DOHH2 (cell line): ENCODE measurements at regions not wholly inside any gene's neighbourhood (a gene's known extent, or its start where the extent isn't known, plus 50 kb on each side); places are given as distances from the start of the nearest gene placed in this dataset.

Source experiments
- H3F3A ChIP-seq: fragments of 200-600 bp; sonication (generic), shearing (Covaris generic); 2 replicates; pipeline ENCODE4 v1.6.0; 2016; ENCODE audit warnings: antibody characterized with exemption, mild to moderate bottlenecking; ENCODE audit not compliant: control insufficient read depth, insufficient read depth
- H3K27ac ChIP-seq: fragments of 200-600 bp; sonication (generic); 2 replicates; pipeline ENCODE4 v1.5.1; 2014; ENCODE audit warnings: low read depth, mild to moderate bottlenecking, low read length, moderate library complexity
- H3K27me3 ChIP-seq: fragments of 200-600 bp; sonication (generic); 2 replicates; pipeline ENCODE4 v1.6.1; 2014; ENCODE audit warnings: mild to moderate bottlenecking, low read length, mixed read lengths; ENCODE audit not compliant: control insufficient read depth
- H3K36me3 ChIP-seq: fragments of 200-600 bp; sonication (generic); 2 replicates; pipeline ENCODE4 v1.6.1; 2014; ENCODE audit warnings: mild to moderate bottlenecking, low read length, moderate library complexity, mixed read lengths; ENCODE audit not compliant: control insufficient read depth
- H3K4me1 ChIP-seq: fragments of 200-600 bp; sonication (generic); 2 replicates; pipeline ENCODE4 v1.6.1; 2014; ENCODE audit warnings: mild to moderate bottlenecking, low read length, mixed read lengths; ENCODE audit not compliant: control insufficient read depth
- H3K4me2 ChIP-seq: fragments of 200-600 bp; sonication (generic); 2 replicates; pipeline ENCODE4 v1.6.0; 2014; ENCODE audit warnings: mild to moderate bottlenecking, low read length, moderate library complexity
- H3K4me3 ChIP-seq: fragments of 200-600 bp; sonication (generic); 2 replicates; pipeline ENCODE4 v1.5.1; 2014; ENCODE audit warnings: mild to moderate bottlenecking, low read length, mixed read lengths
- H3K79me2 ChIP-seq: fragments of 200-600 bp; sonication (generic); 2 replicates; pipeline ENCODE4 v1.6.1; 2014; ENCODE audit warnings: mild to moderate bottlenecking, low read length, mixed read lengths; ENCODE audit not compliant: control insufficient read depth
- H3K9me2 ChIP-seq: fragments of 200-600 bp; sonication (generic); replicated peaks from 2 replicates; pipeline ENCODE4 v1.6.1; 2014; ENCODE audit warnings: mild to moderate bottlenecking, low read length, mixed read lengths; ENCODE audit not compliant: control insufficient read depth
- H3K9me3 ChIP-seq: fragments of 200-600 bp; sonication (generic); 2 replicates; pipeline ENCODE4 v1.6.1; 2014; ENCODE audit warnings: antibody characterized with exemption, low read length, mixed read lengths; ENCODE audit not compliant: control insufficient read depth, insufficient read depth
- H4K20me1 ChIP-seq: fragments of 200-600 bp; sonication (generic); 2 replicates; pipeline ENCODE4 v1.6.0; 2014; ENCODE audit warnings: low read depth, mild to moderate bottlenecking, antibody characterized with exemption, low read length, moderate library complexity; ENCODE audit not compliant: control insufficient read depth, insufficient read depth
- CTCF ChIP-seq: fragments of 200-600 bp; sonication (generic); IDR thresholded peaks from one replicate; pipeline ENCODE4 v1.5.1; 2014; ENCODE audit warnings: antibody characterized with exemption, mild to moderate bottlenecking, low read depth, low read length; ENCODE audit not compliant: poor library complexity, severe bottlenecking
- EZH2phosphoT487 ChIP-seq: fragments of 200-600 bp; sonication (generic); IDR thresholded peaks from 2 replicates; pipeline ENCODE4 v1.6.1; 2017; ENCODE audit warnings: borderline replicate concordance, mild to moderate bottlenecking, antibody characterized with exemption, low read length, moderate library complexity, mixed read lengths

- Histone ChIP-seq H3K4me1 (no peaks in the 10 kb centered on the region), H3K4me2 (no peak overlapping the region), H3K27ac (no peak overlapping the region), H3K79me2 (no peaks in the 10 kb centered on the region), H3K4me3 (no peak overlapping the region), H3K9me3 (no peaks in the 10 kb centered on the region), H3K36me3 (no peaks in the 10 kb centered on the region), H4K20me1 (no peaks in the 10 kb centered on the region), H3F3A (no peaks in the 10 kb centered on the region), H3K9me2 (no peaks in the 10 kb centered on the region), H3K27me3 (no peaks in the 10 kb centered on the region)
- TF ChIP-seq EZH2phosphoT487 (no peak), CTCF (no peak)
These were observed 136.2 kb downstream of the ZPLD1 start for GRCh38 chr3:102571006-102571405.

GRCh38 chr3:102571720-102572384 lies 137.0 kb downstream of the ZPLD1 start:
- Histone ChIP-seq H3K9me3 (no peaks in the 10 kb centered on the region), H3K79me2 (no peaks in the 10 kb centered on the region), H3K9me2 (no peaks in the 10 kb centered on the region), H3K27ac (no peak overlapping the region), H3K4me2 (no peak overlapping the region), H3K36me3 (no peaks in the 10 kb centered on the region), H3F3A (no peaks in the 10 kb centered on the region), H4K20me1 (no peaks in the 10 kb centered on the region), H3K27me3 (no peaks in the 10 kb centered on the region), H3K4me1 (no peaks in the 10 kb centered on the region), H3K4me3 (no peak overlapping the region)
- TF ChIP-seq EZH2phosphoT487: no peak

DNA sequence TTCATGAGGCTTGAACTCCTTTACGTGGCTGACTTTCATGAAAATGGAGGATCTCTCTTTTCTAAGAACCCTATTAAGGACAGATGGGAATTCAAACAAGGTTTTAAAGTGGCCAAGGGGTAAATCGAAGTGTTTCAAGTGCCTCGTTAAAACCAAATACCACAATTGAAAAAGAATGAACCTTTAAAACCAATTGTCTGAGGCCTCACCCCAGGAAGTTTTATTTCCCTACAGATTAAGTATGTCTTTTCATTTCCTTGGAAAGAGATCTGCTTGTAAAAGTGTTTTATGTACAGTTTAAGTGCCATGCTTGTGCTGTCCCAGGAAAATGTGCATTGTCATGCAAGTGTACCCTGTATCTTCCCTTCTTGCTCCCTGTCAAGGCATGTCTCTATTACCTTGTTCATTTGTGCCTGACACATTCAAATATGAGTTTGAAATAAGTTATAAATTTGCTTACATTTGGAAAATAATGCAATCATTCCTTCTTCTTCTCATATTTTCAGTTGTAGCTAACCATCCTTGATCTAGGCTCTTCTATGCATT lies 138.7 kb downstream of the ZPLD1 start:
- H3K36me3 ChIP-seq: no peaks in the 10 kb centered on the region
- TF ChIP-seq EZH2phosphoT487 (no peak), CTCF (no peak)
- H3K4me3 ChIP-seq: no peak overlapping the region

GRCh38 chr3:102574355-102574754 lies 139.5 kb downstream of the ZPLD1 start:
- Histone ChIP-seq H3K79me2 (no peaks in the 10 kb centered on the region), H3K4me2 (no peak overlapping the region), H3K27ac (no peak overlapping the region)

More for the DNA sequence above, 138.7 kb downstream of the ZPLD1 start:
- no peaks in the 10 kb centered on the region for H3K79me2 ChIP-seq
- H3K27me3 ChIP-seq: no peaks in the 10 kb centered on the region
- H3K27ac ChIP-seq: no peak overlapping the region
- H3K4me2 ChIP-seq: no peak overlapping the region
- no peaks in the 10 kb centered on the region for H3K9me2 ChIP-seq
- no peaks in the 10 kb centered on the region for H3K4me1 ChIP-seq
- no peaks in the 10 kb centered on the region for H4K20me1 ChIP-seq
- H3K9me3 ChIP-seq: no peaks in the 10 kb centered on the region
- H3F3A ChIP-seq: no peaks in the 10 kb centered on the region

More at GRCh38 chr3:102574355-102574754, 139.5 kb downstream of the ZPLD1 start:
- no peak for TF ChIP-seq EZH2phosphoT487
- TF ChIP-seq CTCF: no peak
- no peaks in the 10 kb centered on the region for H3K36me3 ChIP-seq
- no peaks in the 10 kb centered on the region for H3F3A ChIP-seq
- H3K4me1 ChIP-seq: no peaks in the 10 kb centered on the region
- H3K9me3 ChIP-seq: no peaks in the 10 kb centered on the region
- no peaks in the 10 kb centered on the region for H4K20me1 ChIP-seq
- no peak overlapping the region for H3K4me3 ChIP-seq
- H3K9me2 ChIP-seq: no peaks in the 10 kb centered on the region
- H3K27me3 ChIP-seq: no peaks in the 10 kb centered on the region
